Calu3 (cell line): ENCODE measurements at regions not wholly inside any gene's neighbourhood (a gene's known extent, or its start where the extent isn't known, plus 50 kb on each side); places are given as distances from the start of the nearest gene placed in this dataset.
A peak's percentile ranks its signal among the peaks of the same experiment; 100 is the strongest.

ENCODE experiments used
- BruUV-seq: library from RNA; stranded (reverse); fragments of 400-500 nt; replicated peaks from 2 replicates; lab custom pipeline; 2021; lab: Mats Ljungman, UMichigan
- CTCF ChIA-PET: fragments of 300-600 bp; sonication (Branson Sonifier 250); formaldehyde crosslinking; loops from one replicate; lab custom pipeline; 2022; ENCODE audit warnings: antibody characterized with exemption; lab: Charles Lee
- DNase-seq: peaks from one replicate; pipeline ENCODE4 v3.0.0; 2022
- H3K27ac Mint-ChIP-seq: one replicate; pipeline ENCODE4 v1.8.0; 2022; ENCODE audit warnings: mixed read lengths; ENCODE audit not compliant: unreplicated experiment
- H3K27me3 Mint-ChIP-seq: one replicate; pipeline ENCODE4 v1.8.0; 2022; ENCODE audit warnings: mixed read lengths; ENCODE audit not compliant: unreplicated experiment
- H3K36me3 Mint-ChIP-seq: one replicate; pipeline ENCODE4 v1.8.0; 2022; ENCODE audit warnings: mild to moderate bottlenecking, moderate library complexity, mixed read lengths; ENCODE audit not compliant: insufficient read depth, unreplicated experiment
- H3K4me1 Mint-ChIP-seq: one replicate; pipeline ENCODE4 v1.8.0; 2022; ENCODE audit warnings: mild to moderate bottlenecking, low read depth, mixed read lengths; ENCODE audit not compliant: unreplicated experiment
- H3K4me3 Mint-ChIP-seq: one replicate; pipeline ENCODE4 v1.8.0; 2022; ENCODE audit warnings: mild to moderate bottlenecking, low read depth, moderate library complexity, mixed read lengths; ENCODE audit not compliant: unreplicated experiment
- H3K9me3 Mint-ChIP-seq: one replicate; pipeline ENCODE4 v1.8.0; 2022; ENCODE audit warnings: low read depth, mixed read lengths; ENCODE audit not compliant: unreplicated experiment
- CTCF ChIP-seq: fragments of 200-600 bp; IDR thresholded peaks from one replicate; pipeline ENCODE4 v1.8.0; 2022; ENCODE audit warnings: antibody characterized with exemption; ENCODE audit not compliant: unreplicated experiment
- intact Hi-C: fragments of 100-400 bp; cut with micrococcal nuclease; formaldehyde crosslinking; loops from one replicate; pipeline ENCODE4 v1.10.0; 2022; ENCODE audit not compliant: unreplicated experiment

GRCh38 chr10:118844731-118845521 is 90.2 kb upstream of the CACUL1 start:
- intact Hi-C loops, result no loop called here
- Mint-ChIP-seq H3K36me3 (no peaks in the 10 kb centered on the region), H3K27me3 (no peaks in the 10 kb centered on the region)

GRCh38 chr10:118845776-118846175 is 91.0 kb upstream of the CACUL1 start:
- CTCF ChIA-PET, result no interaction called here
- H3K36me3 Mint-ChIP-seq, result no peaks in the 10 kb centered on the region
- BruUV-seq, result no TSS peak
- no peak overlapping the region for H3K27ac Mint-ChIP-seq
- no peak for DNase-seq
- no peaks in the 10 kb centered on the region for H3K9me3 Mint-ChIP-seq
- no peak overlapping the region for H3K4me3 Mint-ChIP-seq
- intact Hi-C loops, result no loop called here
- TF ChIP-seq CTCF, result no peak
- H3K4me1 Mint-ChIP-seq, result peaks cover 9% of the 10 kb centered on the region
- H3K27me3 Mint-ChIP-seq, result no peaks in the 10 kb centered on the region

More at GRCh38 chr10:118844731-118845521, 90.2 kb upstream of the CACUL1 start:
- Mint-ChIP-seq H3K9me3 (peaks cover 1% of the 10 kb centered on the region), H3K4me3 (no peak overlapping the region), H3K27ac (no peak overlapping the region), H3K4me1 (peaks cover 16% of the 10 kb centered on the region)
- CTCF ChIA-PET, result no interaction called here
- DNase-seq, result no peak
- no TSS peak for BruUV-seq
- no peak for TF ChIP-seq CTCF

GRCh38 chr10:118850418-118851061 is 95.8 kb upstream of the CACUL1 start:
- TF ChIP-seq CTCF, result peak; percentile 41
- intact Hi-C loops, result loop anchor here (5.0 to 10.0 kb wide), 2 partner anchors 118 to 154 kb away; no protein-coding TSS in a partner anchor
- H3K4me3 Mint-ChIP-seq, result no peak overlapping the region
- BruUV-seq, result no TSS peak
- CTCF ChIA-PET, result no interaction called here
- no peaks in the 10 kb centered on the region for H3K27me3 Mint-ChIP-seq
- peak; percentile 74 for DNase-seq
- H3K27ac Mint-ChIP-seq, result no peak overlapping the region
- H3K9me3 Mint-ChIP-seq, result no peaks in the 10 kb centered on the region
- no peaks in the 10 kb centered on the region for H3K36me3 Mint-ChIP-seq
- no peaks in the 10 kb centered on the region for H3K4me1 Mint-ChIP-seq

- intact Hi-C loops, result loop anchor here (5.0 to 10.0 kb wide), 2 partner anchors 119 to 153 kb away; no protein-coding TSS in a partner anchor
- TF ChIP-seq CTCF, result no peak
- no peaks in the 10 kb centered on the region for H3K9me3 Mint-ChIP-seq
- no peaks in the 10 kb centered on the region for H3K36me3 Mint-ChIP-seq
- no peaks in the 10 kb centered on the region for H3K4me1 Mint-ChIP-seq
- no peak for DNase-seq
- no TSS peak for BruUV-seq
- H3K27ac Mint-ChIP-seq, result no peak overlapping the region
- no peaks in the 10 kb centered on the region for H3K27me3 Mint-ChIP-seq
- H3K4me3 Mint-ChIP-seq, result no peak overlapping the region
- CTCF ChIA-PET, result no interaction called here
Observed at GRCh38 chr10:118851062-118852035, 96.6 kb upstream of the CACUL1 start.
